ENCODE measurements at regions not wholly inside any gene's neighbourhood (a gene's known extent, or its start where the extent isn't known, plus 50 kb on each side); places are given as distances from the start of the nearest gene placed in this dataset.

DNA sequence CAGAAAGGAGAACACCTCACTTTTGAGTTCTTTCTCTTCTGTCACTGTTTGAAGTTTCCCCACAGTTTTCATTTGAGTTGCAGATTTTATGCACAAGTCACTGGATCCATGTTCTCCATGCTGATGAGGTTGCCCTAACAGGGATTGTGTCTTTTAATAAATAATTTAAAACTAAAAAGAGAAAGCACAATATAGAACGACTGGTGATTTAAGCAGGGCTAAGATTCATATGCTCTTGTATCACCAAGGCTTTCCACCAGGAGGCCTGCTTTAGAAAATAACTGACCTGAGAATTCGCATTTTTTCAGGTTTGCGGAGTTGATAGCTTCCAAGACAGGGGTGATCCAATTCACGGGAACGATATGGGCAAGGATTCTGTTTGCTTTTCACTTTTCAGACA lies 252.0 kb upstream of the VEPH1 start:
- Histone ChIP-seq H4K5ac (ENCODE audit: insufficient read length, low read depth, low read length) (no peak overlapping the region), H3K23me2 (ENCODE audit: low read depth, low read length) (no peaks in the 10 kb centered on the region), H4K20me1 (replicated peaks in 1 of 2; ENCODE audit: control insufficient read depth in 1 of 2, insufficient read depth in 2 of 2, low read length in 2 of 2) (no peaks in the 10 kb centered on the region), H2BK12ac (ENCODE audit: low read depth, low read length) (no peak overlapping the region), H3K79me2 (ENCODE audit: control insufficient read depth in 1 of 2, insufficient read depth in 2 of 2, low read length in 2 of 2) (no peaks in the 10 kb centered on the region), H3K14ac (ENCODE audit: insufficient read length) (no peak overlapping the region), H3K4me3 (ENCODE audit: extremely low read depth in 1 of 4, insufficient read depth in 2 of 4, low read depth in 3 of 4, low read length in 4 of 4) (no peak overlapping the region), H3K36me3 (ENCODE audit: control insufficient read depth in 2 of 4, insufficient read depth in 4 of 4, low read length in 3 of 4) (no peaks in the 10 kb centered on the region), H3K79me1 (ENCODE audit: low read depth, low read length) (no peaks in the 10 kb centered on the region), H3K27me3 (replicated peaks in 1 of 4; ENCODE audit: control insufficient read depth in 3 of 4, extremely low read depth in 1 of 4, insufficient read depth in 3 of 4, low read length in 3 of 4) (no peaks in the 10 kb centered on the region), H3K4ac (replicated peaks; ENCODE audit: insufficient read length, low read depth, low read length) (no peak overlapping the region), H3K23ac (ENCODE audit: insufficient read length) (no peak overlapping the region), H3K27ac (ENCODE audit: low read depth, low read length) (no peak overlapping the region), H4K91ac (replicated peaks; ENCODE audit: insufficient read length, low read length) (no peak overlapping the region), H2AK5ac (ENCODE audit: low read depth, low read length) (no peak overlapping the region), H2AFZ (ENCODE audit: low read length) (no peak overlapping the region), H2BK15ac (ENCODE audit: low read length) (no peak overlapping the region), H3K56ac (replicated peaks; ENCODE audit: insufficient read length, low read depth, low read length) (no peak overlapping the region), H4K8ac (ENCODE audit: extremely low read depth, insufficient read depth, low read length) (no peak overlapping the region), H2BK20ac (ENCODE audit: low read length) (no peak overlapping the region), H2BK5ac (ENCODE audit: low read depth, low read length) (no peak overlapping the region), H3K9me3 (ENCODE audit: insufficient read depth in 2 of 2, low read depth in 1 of 2, low read length in 1 of 2) (no peaks in the 10 kb centered on the region), H2BK120ac (replicated peaks; ENCODE audit: low read depth, low read length) (no peak overlapping the region), H3K4me1 (replicated peaks in 1 of 4; ENCODE audit: control insufficient read depth in 3 of 4, insufficient read depth in 4 of 4, low read length in 3 of 4) (peaks cover 0 to 6% (median 3%) of the 10 kb centered on the region in 4 experiments; a peak in 2 of 7 replicates), H3K18ac (ENCODE audit: extremely low read depth, low read length) (no peak overlapping the region), H3K4me2 (ENCODE audit: insufficient read depth in 1 of 2, low read depth in 2 of 2, low read length in 2 of 2) (no peak overlapping the region), H3K9ac (replicated peaks in 1 of 4; ENCODE audit: extremely low read depth in 1 of 4, low read depth in 3 of 4, low read length in 3 of 4) (no peak overlapping the region)
- ChIA-PET CTCF (ENCODE audit: partially characterized antibody) (interaction anchor here (0.6 to 2.9 kb wide), 12 partner anchors 8 to 609 kb away, joined by 3 to 11 read pairs (median 3); no protein-coding TSS in a partner anchor), POLR2A (ENCODE audit: partially characterized antibody) (no interaction called here)
- FAIRE-seq = no peak
- 65% methylated on average over 5 of the region's 5 CpGs; no CpG with 5 or more reads in 1 of the 2 experiments for WGBS, 2 experiments (ENCODE audit: extremely low coverage in 1 of 2, insufficient coverage in 1 of 2, insufficient read length in 1 of 2, insufficient replicate concordance in 2 of 2, low coverage in 1 of 2, low lambda C conversion rate in 2 of 2, missing lambda C conversion rate in 1 of 2)
- no peak for DNase-seq (ENCODE audit: low read depth in 1 of 2, low spot score in 2 of 2)
- TF ChIP-seq MAFK (IDR thresholded peaks at IDR 0.05; ENCODE audit: low read depth, low read length) (no peak), RBBP5 (IDR thresholded peaks at IDR 0.05; ENCODE audit: borderline replicate concordance, low read depth, low read length) (no peak), EZH2 (IDR thresholded peaks at IDR 0.05; ENCODE audit: low read depth, low read length, severe bottlenecking) (no peak), POLR2A (IDR thresholded peaks at IDR 0.05; ENCODE audit: control extremely low read depth in 1 of 2, low read depth in 2 of 2, low read length in 2 of 2) (no peak), SUZ12 (IDR thresholded peaks at IDR 0.05; ENCODE audit: low read length) (no peak), RAD21 (IDR thresholded peaks at IDR 0.05 in 1 of 2, conservative IDR thresholded peaks at IDR 0.05 in 1 of 2; ENCODE audit: low read depth in 2 of 2, low read length in 2 of 2) (peak; percentile 13 to 29; a peak in 3 of 4 replicates), HDAC2 (IDR thresholded peaks at IDR 0.05; ENCODE audit: borderline replicate concordance in 1 of 2, low read depth in 2 of 2, low read length in 2 of 2) (no peak), BCL11A (IDR thresholded peaks at IDR 0.05; ENCODE audit: low read depth in 2 of 2, low read length in 2 of 2) (no peak), NANOG (IDR thresholded peaks at IDR 0.05; ENCODE audit: insufficient read depth, low read depth, low read length, poor library complexity, severe bottlenecking) (no peak)
- TF ChIP-seq, protein P1, sequence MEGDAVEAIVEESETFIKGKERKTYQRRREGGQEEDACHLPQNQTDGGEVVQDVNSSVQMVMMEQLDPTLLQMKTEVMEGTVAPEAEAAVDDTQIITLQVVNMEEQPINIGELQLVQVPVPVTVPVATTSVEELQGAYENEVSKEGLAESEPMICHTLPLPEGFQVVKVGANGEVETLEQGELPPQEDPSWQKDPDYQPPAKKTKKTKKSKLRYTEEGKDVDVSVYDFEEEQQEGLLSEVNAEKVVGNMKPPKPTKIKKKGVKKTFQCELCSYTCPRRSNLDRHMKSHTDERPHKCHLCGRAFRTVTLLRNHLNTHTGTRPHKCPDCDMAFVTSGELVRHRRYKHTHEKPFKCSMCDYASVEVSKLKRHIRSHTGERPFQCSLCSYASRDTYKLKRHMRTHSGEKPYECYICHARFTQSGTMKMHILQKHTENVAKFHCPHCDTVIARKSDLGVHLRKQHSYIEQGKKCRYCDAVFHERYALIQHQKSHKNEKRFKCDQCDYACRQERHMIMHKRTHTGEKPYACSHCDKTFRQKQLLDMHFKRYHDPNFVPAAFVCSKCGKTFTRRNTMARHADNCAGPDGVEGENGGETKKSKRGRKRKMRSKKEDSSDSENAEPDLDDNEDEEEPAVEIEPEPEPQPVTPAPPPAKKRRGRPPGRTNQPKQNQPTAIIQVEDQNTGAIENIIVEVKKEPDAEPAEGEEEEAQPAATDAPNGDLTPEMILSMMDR (IDR thresholded peaks at IDR 0.05; ENCODE audit: control extremely low read depth in 1 of 3, insufficient read depth in 1 of 3, low read depth in 1 of 3, low read length in 3 of 3) = peak in 1 of 3 experiments; percentile 36; a peak in 1 of 4 replicates
